Thyroid gland (tissue), 4 donors: ENCODE measurements at regions not wholly inside any gene's neighbourhood (a gene's known extent, or its start where the extent isn't known, plus 50 kb on each side); places are given as distances from the start of the nearest gene placed in this dataset.
"Not testable (repeated sequence)": the region's sequence is repeated elsewhere in the genome, so short reads cannot be mapped to it uniquely, and the experiment has no call there.

ENCODE experiments used
- POLR2A ChIP-seq, 2 donors: fragments of 450-650 bp; IDR thresholded peaks; one replicate each; pipeline ENCODE4 v1.6.1; 2017; ENCODE audit warnings: antibody characterized with exemption in 2 of 2, mild to moderate bottlenecking in 2 of 2, moderate library complexity in 1 of 2
- TF ChIP-seq, protein P1 (sequence below), 6 experiments: fragments of 200-600 bp in 3 of 6; fragments of 450-650 bp in 3 of 6; sonication (generic) in 3 of 6; IDR thresholded peaks; one replicate each; pipeline ENCODE4 v1.5.1; 2016 to 2019; ENCODE audit warnings: antibody characterized with exemption in 6 of 6, mild to moderate bottlenecking in 2 of 6, inconsistent platforms in 1 of 6, moderate library complexity in 1 of 6

DNA sequence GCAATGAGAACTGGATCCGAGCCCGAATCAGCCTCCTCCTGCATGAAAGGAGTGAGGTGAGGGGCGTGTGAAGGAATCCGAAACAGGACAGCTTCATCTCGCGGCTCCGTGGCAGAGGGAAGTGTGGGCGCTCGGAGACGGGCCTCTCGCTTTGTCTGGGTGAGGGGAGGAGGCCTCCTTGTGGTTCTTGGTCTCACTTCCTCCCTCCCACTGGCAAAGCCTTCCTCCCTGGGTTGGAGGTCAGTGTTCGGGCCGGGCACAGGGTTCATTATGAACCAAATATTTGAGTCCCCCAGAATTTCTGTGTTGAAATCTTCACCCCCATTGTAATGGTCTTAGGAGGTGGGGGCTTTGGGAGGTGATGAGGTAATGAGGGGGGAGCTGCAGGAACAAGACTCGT lies 219.4 kb upstream of the SGCG start:
- not testable (repeated sequence) for TF ChIP-seq POLR2A (IDR thresholded peaks at IDR 0.05)
- TF ChIP-seq, protein P1, sequence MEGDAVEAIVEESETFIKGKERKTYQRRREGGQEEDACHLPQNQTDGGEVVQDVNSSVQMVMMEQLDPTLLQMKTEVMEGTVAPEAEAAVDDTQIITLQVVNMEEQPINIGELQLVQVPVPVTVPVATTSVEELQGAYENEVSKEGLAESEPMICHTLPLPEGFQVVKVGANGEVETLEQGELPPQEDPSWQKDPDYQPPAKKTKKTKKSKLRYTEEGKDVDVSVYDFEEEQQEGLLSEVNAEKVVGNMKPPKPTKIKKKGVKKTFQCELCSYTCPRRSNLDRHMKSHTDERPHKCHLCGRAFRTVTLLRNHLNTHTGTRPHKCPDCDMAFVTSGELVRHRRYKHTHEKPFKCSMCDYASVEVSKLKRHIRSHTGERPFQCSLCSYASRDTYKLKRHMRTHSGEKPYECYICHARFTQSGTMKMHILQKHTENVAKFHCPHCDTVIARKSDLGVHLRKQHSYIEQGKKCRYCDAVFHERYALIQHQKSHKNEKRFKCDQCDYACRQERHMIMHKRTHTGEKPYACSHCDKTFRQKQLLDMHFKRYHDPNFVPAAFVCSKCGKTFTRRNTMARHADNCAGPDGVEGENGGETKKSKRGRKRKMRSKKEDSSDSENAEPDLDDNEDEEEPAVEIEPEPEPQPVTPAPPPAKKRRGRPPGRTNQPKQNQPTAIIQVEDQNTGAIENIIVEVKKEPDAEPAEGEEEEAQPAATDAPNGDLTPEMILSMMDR (IDR thresholded peaks at IDR 0.05): not testable (repeated sequence)
